Posterior cingulate gyrus (tissue), 11 donors: ENCODE measurements at regions not wholly inside any gene's neighbourhood (a gene's known extent, or its start where the extent isn't known, plus 50 kb on each side); places are given as distances from the start of the nearest gene placed in this dataset.

Experiments used
- DNase-seq, 10 donors: peaks; one replicate each; pipeline versions ENCODE4 v3.0.0 to v3.0.0-alpha.2; 2020 to 2021; ENCODE audit warnings: mixed read lengths in 3 of 10
- intact Hi-C: fragments of 100-400 bp; cut with DNase I; formaldehyde crosslinking; loops from one replicate; pipeline ENCODE4 v1.15.1; 2023

GRCh38 chr6:145339089-145339488 is 396.2 kb downstream of the EPM2A start:
- DNase-seq = no peak
- intact Hi-C loops = no loop called here

DNA sequence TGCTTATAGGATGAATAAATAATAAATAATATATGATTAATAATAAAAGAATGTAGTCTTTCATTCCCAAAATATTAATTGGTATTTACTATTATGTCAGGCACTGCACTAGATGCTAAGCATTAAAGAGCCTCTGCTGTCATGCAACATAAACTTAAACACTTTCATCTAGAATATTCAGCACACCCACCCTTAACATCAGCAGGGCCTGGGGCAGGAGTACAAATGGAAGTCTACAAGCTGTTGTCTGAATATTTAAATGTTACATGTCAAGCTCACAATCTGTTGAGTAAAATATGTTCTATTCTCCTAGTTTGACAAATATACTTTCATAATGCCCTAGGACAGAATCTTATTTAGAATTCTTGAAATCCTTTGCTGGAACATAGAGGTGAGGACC is 395.1 kb downstream of the EPM2A start:
- intact Hi-C loops = no loop called here

GRCh38 chr6:145345094-145345493 is 390.2 kb downstream of the EPM2A start:
- no peak for DNase-seq
- intact Hi-C loops = no loop called here

More for the DNA sequence above, 395.1 kb downstream of the EPM2A start:
- no peak for DNase-seq

DNA sequence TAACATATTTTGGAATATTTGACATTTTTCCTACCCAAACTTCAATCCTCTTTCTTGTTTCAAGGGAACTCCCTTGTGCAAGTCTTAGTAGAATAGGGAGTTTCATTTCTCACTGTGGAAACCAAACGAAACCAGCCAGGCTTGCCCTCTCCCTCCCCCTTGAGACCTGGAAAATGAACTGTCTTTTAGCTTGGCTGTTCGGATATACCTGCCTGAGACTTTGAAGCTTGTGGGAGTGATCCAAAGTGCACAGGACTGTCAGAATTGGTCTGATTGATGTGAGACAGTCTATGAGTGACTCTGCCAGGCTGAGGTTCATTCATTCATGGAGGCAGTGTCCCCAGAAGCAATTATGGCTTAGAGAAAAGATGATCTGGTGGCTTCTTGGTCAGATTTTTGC is 388.1 kb downstream of the EPM2A start:
- intact Hi-C loops = no loop called here
- DNase-seq = no peak

- DNase-seq = no peak
- intact Hi-C loops = no loop called here
These were observed 385.3 kb downstream of the EPM2A start for GRCh38 chr6:145349950-145350510.

- intact Hi-C loops = no loop called here
- no peak for DNase-seq
These were observed 384.4 kb downstream of the EPM2A start for GRCh38 chr6:145350928-145351327.

DNA sequence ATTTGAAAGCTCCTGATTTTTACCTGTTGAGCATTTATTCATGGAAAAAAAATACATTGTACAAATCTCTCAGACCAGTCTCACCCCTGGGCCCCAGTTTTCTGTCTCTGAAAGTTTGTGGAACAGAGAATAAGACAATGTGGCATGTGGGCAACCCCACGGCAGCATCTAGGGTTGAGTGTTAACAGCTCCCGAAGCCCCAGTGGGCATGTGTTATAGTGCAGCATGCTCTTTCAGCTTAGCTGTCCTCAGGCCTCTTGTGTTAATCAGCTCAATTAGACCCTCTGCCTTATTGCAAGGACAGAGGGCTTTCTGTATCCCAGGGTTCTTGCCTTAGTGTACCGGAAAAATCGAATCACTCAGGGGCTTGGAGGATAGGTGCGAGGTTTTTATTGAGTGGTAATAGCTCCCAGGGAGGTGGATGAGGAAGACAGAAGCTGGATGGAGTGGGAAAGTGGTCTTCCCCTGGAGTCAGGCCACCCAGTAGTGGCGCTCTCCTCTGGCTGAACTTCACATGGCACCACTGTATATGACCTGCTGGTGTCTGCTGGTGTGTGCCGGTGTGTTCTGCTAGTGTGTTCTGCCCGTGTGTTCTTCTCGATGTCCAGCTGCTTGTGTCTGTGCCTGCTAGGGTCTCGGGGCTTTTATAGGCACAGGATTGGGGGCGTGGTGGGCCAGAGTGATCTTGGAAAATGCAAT is 382.8 kb downstream of the EPM2A start:
- intact Hi-C loops = no loop called here
- DNase-seq = no peak

DNA sequence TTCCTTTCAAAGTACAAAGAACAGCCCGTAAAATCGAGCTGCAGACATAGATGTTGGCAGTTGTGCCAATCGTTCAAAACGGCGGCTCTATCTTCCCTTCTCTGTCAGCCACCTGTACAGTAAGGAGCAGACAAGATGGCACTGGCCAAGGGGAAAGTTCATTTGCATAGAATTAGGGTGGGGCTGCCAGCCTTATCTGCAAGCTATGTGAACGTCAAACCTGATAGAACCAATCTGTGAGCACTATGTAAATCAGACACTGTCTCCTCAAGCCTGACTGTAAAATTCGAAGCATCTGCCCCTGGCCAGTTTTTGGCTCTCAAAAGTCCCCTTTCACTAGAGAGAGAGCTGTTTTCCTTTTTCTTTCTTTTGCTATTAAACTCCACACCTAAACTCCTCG is 374.5 kb downstream of the EPM2A start:
- intact Hi-C loops = no loop called here
- no peak for DNase-seq

DNA sequence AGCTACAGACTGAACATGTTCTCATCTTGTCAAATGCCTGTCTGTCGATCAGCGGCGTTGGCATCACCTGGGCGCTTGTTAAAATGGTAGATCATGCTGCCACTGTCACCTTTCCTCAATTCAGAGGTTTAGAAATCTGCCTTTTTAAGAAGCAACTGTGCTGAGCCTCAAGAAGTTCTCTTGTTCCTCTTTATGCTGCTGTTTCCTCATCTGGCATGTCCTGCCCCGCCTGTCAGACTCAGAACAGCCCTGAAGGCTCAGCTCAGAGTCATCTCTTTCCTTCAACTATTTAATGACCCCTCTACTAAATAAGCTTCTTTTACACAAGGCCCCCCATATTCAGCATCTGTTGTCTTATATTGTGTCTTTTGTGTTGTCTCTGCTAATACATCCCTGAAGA is 368.2 kb downstream of the EPM2A start:
- intact Hi-C loops = no loop called here
- DNase-seq = no peak

DNA sequence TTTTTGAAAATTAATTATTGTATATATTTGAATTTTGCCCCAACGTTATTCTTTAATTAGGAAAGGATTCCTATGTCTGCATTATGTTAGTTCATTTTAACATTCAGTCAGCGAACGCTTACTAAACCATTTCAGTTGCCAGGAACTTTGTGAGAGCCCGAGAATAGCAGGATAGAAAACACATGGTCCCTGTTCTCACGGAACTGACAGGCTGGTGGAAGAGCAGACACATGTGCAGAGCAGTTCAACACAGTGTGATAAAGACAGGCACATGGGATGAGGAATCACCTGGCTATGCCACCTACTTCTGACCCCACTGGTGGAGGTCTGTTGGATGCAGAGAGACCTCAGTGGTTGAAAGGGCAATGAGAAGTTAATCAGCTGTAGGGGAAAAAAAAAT is 367.2 kb downstream of the EPM2A start:
- intact Hi-C loops = no loop called here
- DNase-seq = no peak

DNA sequence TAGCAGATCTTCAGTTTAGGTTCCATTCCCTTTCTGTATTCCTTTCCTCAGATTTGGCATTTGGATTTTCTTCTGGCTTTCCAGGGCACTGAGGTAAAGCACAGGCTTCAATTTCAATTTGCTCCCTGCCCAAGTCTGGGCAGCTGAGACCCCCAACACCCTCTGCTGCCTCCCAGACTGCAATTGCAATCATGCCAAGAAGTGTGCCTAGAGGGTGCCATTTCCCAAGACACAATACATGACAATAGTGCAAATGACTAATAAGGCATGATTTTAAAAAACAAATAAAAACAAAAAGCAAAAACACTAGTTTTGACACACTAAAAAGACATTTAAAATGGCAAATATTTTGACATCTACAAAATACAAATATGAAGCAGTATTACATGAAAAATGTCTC is 364.8 kb downstream of the EPM2A start:
- DNase-seq = no peak
- intact Hi-C loops = no loop called here

DNA sequence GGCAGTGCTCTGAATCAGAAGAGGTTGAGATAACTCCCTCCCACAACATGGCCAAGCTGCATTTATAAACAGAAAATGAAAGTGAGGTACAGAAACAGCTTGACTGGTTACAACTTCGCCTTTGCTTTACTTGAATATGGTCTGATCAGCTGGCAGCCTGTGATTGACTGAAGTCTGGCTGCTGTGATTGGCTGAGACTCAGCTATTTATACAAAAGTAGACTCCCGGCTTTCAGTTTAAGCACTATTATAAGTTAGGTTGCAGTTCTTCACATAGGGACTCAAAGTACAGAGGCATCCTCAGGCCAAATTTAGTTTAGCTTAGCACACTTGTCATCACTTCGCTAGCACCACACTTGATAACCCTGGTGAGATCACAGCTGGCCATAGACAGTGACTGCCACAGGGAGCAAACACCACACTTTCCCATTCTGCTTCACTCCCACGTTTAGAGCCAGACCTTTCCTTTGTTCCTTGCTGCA is 362.6 kb downstream of the EPM2A start:
- no peak for DNase-seq
- intact Hi-C loops = no loop called here

DNA sequence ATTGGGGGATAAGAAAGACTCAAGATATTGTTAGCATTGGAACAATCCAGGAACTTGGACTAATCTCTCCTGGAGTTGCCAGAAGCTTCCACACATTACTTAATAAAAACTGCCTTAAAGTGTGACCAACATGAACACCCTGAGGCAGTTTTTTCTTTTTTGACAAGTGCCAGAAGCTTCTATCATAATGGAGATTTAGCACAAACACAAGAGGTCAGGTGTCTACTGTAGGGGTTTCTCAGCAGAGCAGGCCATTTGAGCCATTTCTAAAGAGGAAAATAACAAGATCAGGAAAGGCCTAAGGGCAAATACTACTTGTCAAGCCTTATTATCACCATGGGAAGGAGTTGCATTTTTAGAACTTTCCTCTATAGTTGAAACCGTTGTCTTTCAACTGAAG is 361.5 kb downstream of the EPM2A start:
- intact Hi-C loops = no loop called here
- no peak for DNase-seq

GRCh38 chr6:145374570-145374969 is 360.8 kb downstream of the EPM2A start:
- intact Hi-C loops = no loop called here
- DNase-seq = no peak

DNA sequence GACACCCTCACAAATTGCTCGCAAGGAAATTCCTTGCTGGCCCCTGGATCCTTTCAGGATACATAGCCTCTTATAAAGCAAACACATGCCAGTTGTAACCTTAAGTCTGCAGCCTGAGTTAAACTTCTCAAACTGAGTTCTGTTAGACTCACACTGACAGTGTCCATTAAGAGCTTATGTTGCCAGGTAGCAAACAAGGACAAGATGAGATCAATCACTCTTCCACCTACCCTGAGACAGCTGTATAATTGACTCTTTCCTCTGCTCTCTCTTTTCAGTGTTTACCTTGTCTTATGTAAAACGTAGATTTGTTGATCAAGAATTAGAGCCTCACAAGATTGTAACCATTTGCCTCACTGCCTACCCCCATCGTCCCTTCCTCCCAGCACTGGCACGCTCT is 359.8 kb downstream of the EPM2A start:
- DNase-seq = no peak
- intact Hi-C loops = no loop called here

- intact Hi-C loops = no loop called here
These were observed 355.1 kb downstream of the EPM2A start for GRCh38 chr6:145380186-145380585.

GRCh38 chr6:145381941-145382340 is 353.4 kb downstream of the EPM2A start:
- no peak for DNase-seq
- intact Hi-C loops = no loop called here

More at GRCh38 chr6:145380186-145380585, 355.1 kb downstream of the EPM2A start:
- DNase-seq = no peak

DNA sequence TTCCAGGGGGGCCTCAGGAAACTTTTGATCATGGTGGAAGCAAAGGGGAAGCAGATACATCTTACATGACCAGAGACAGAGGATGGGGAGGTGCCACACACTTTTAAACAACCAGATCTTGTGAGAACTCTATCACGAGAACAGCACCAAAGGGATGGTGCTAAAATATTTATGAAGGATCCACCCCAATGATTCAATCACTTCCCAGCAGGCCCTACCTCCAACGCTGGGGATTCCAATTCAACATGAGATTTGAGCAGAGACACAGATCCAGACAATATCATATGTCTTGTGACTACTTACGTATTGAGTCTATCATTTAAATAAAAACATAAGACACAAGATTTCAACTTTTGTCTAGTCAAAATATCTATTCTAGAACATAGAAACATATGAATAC is 351.9 kb downstream of the EPM2A start:
- intact Hi-C loops = no loop called here
- no peak for DNase-seq

DNA sequence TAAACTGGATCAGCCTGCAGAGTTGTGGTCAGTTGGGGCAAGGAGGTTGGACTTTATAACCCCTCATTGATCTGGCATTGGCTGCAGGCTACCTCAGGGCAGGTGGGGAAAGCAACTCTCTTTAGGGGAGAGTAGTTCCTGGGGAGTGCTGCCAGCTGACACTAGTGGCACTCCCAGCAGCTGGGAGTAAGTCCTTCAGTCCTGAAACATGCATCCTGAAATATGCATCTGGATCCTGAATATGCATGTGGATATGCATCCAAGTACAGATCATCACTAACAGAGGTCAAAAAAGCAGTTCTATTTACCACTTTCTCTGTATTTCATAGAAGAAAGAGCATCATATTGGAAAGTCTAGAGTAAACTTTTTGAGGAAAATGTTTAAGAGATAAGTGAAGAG is 350.8 kb downstream of the EPM2A start:
- intact Hi-C loops = no loop called here
- DNase-seq = no peak

DNA sequence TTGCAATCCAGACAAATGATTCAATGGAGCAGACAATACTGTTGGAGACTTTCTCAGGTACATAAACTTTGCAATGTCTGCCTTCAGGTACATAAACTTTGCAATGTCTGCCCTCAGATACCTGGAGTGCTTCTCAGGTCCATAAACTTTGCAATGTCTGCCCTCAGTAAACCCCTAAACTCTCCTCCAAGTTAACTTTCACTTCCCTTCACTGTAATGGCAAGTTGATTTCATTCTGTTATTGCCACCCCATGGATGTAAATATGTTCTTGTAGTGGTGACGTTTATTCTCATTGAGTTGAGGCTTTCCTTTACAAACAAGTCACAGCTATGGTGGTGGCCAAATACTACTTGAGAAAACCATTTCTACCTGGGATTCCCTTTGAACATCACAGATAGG is 338.8 kb downstream of the EPM2A start:
- intact Hi-C loops = no loop called here
- DNase-seq = no peak

DNA sequence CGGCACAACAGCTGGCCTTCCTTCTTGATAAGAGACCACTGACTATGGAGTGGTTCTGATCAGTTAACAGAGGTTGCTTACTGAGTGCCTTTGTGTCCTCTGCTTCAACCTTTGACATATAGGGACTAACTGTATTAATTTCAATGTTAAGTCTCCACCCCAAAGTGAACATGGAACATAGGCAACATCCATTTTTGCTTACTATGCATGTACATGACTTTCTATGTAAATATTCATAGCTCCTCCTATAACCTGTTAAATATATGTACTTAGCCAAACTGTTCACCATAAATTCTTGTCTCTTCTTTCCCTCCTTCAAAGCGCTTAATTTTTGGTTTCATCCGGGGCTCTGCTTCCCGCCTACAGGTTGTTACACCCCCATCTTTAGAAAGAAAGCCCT is 334.8 kb downstream of the EPM2A start:
- intact Hi-C loops = no loop called here
- DNase-seq = no peak

GRCh38 chr6:145405006-145405551 is 330.2 kb downstream of the EPM2A start:
- intact Hi-C loops = no loop called here
- no peak for DNase-seq
